ENCODE measurements at regions not wholly inside any gene's neighbourhood (a gene's known extent, or its start where the extent isn't known, plus 50 kb on each side); places are given as distances from the start of the nearest gene placed in this dataset.

DNA sequence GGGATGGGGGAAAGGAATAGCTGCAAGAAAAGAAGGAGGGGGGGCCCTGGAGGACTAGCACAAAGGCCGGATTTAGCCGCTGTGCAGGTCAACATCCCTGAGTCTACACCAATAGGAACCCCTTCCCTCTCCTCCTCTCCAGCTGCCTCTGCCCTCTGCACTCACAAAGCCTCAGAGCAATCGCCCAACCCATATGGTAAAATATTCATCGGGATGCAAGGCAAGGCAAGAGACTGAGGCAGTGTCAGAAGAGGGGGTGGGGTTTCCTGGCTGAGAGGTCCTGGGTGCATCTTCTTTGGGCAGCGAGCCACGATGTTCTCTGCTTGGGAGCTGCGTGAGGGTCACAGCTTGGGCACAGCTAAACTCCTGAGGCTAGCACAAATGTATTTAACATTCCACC lies 115.5 kb upstream of the NLRP1 start:
- in situ Hi-C loops (cut with MboI; ENCODE audit: low sequenced_read_pairs) (loop anchor here (10.0 kb wide), 1 partner anchor 715 kb away; no protein-coding TSS in a partner anchor), intact Hi-C loops (cut with micrococcal nuclease) (no loop called here), dilution Hi-C loops (cut with HindIII; ENCODE audit: low sequenced_read_pairs, unreplicated experiment) (no loop called here)
- no peaks in the 10 kb centered on the region for H3K36me3 ChIP-seq (ENCODE audit: control insufficient read depth, insufficient read depth, low read length)
- H3K79me1 ChIP-seq (ENCODE audit: low read depth in 1 of 2, low read length in 2 of 2): no peaks in the 10 kb centered on the region
- H2BK20ac ChIP-seq (ENCODE audit: low read depth, low read length): no peak overlapping the region
- no peak overlapping the region for H4K91ac ChIP-seq (ENCODE audit: insufficient read depth, low read depth, low read length)
- H3K4me2 ChIP-seq (ENCODE audit: low read depth, low read length): no peak overlapping the region
- no peak overlapping the region for H2BK5ac ChIP-seq (ENCODE audit: low read depth, low read length, poor library complexity, severe bottlenecking)
- no peak overlapping the region for H2AK5ac ChIP-seq (ENCODE audit: low read depth, low read length)
- ATAC-seq (ENCODE audit: low read depth) (no peak), DNase-seq (no peak)
- no peak overlapping the region for H3K23ac ChIP-seq (ENCODE audit: low read depth, low read length)
- no peak overlapping the region for H2BK120ac ChIP-seq (ENCODE audit: low read depth, low read length)
- TF ChIP-seq SMC3 (IDR thresholded peaks at IDR 0.05; ENCODE audit: low read depth, low read length): no peak
- TF ChIP-seq, protein P1, sequence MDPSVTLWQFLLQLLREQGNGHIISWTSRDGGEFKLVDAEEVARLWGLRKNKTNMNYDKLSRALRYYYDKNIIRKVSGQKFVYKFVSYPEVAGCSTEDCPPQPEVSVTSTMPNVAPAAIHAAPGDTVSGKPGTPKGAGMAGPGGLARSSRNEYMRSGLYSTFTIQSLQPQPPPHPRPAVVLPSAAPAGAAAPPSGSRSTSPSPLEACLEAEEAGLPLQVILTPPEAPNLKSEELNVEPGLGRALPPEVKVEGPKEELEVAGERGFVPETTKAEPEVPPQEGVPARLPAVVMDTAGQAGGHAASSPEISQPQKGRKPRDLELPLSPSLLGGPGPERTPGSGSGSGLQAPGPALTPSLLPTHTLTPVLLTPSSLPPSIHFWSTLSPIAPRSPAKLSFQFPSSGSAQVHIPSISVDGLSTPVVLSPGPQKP (IDR thresholded peaks at IDR 0.05; ENCODE audit: borderline replicate concordance, low read depth, low read length): no peak
- no peaks in the 10 kb centered on the region for H3K4me1 ChIP-seq (ENCODE audit: control insufficient read depth, insufficient read depth, low read length)
- H3K4me3 ChIP-seq (ENCODE audit: insufficient read depth, low read depth, low read length): no peak overlapping the region
- no TSS peak for BruUV-seq (replicated peaks)
- no peak overlapping the region for H3K4ac ChIP-seq (ENCODE audit: low read depth, low read length)
- H4K8ac ChIP-seq (ENCODE audit: low read depth in 2 of 2, low read length in 2 of 2): no peak overlapping the region
- no peaks in the 10 kb centered on the region; the same call in 1 of the 2 replicates for H3K27me3 ChIP-seq (ENCODE audit: control insufficient read depth, insufficient read depth, low read length)
- no peak overlapping the region for H3K27ac ChIP-seq (ENCODE audit: insufficient read depth, low read length)
- ChIA-PET POLR2A (ENCODE audit: unreplicated experiment) (no interaction called here), CTCF (no interaction called here)
- no peak overlapping the region for H4K5ac ChIP-seq (ENCODE audit: low read depth, low read length)
- H3K9ac ChIP-seq (ENCODE audit: low read depth, low read length): no peak overlapping the region
- H3K56ac ChIP-seq (ENCODE audit: extremely low read depth, insufficient read depth, low read length): no peak overlapping the region
- H4K20me1 ChIP-seq (ENCODE audit: insufficient read depth, low read length): no peaks in the 10 kb centered on the region
- no peak overlapping the region for H3K14ac ChIP-seq (replicated peaks; ENCODE audit: low read depth, low read length)
- H2AFZ ChIP-seq (replicated peaks; ENCODE audit: low read length, poor library complexity): no peak overlapping the region
- no peak overlapping the region for H2AK9ac ChIP-seq (replicated peaks; ENCODE audit: low read depth, low read length, poor library complexity)
- no peak overlapping the region for H2BK15ac ChIP-seq (ENCODE audit: low read depth, low read length)
- H3K18ac ChIP-seq (ENCODE audit: low read depth, low read length): no peak overlapping the region
- no peaks in the 10 kb centered on the region for H3K9me1 ChIP-seq (ENCODE audit: insufficient read depth, low read length)
- no peaks in the 10 kb centered on the region; the same call in 1 of the 2 replicates for H3K9me3 ChIP-seq (ENCODE audit: control insufficient read depth, insufficient read depth, low read length)
- WGBS, 2 experiments (ENCODE audit: extremely low coverage in 2 of 2, insufficient read length in 1 of 2): no CpG with 5 or more reads among the region's 7 CpGs
